Adrenal gland (tissue), 5 donors: ENCODE measurements at regions not wholly inside any gene's neighbourhood (a gene's known extent, or its start where the extent isn't known, plus 50 kb on each side); places are given as distances from the start of the nearest gene placed in this dataset.

ENCODE experiments used
- CTCF ChIP-seq, 6 experiments: fragments of 450-650 bp in 4 of 6; fragments of 200-600 bp in 2 of 6; sonication (generic) in 1 of 6; IDR thresholded peaks; 1 replicate in 5 of 6; 2 replicates in 1 of 6; pipeline versions ENCODE4 v1.5.1 to v1.8.0; 2016 to 2021; ENCODE audit warnings: antibody characterized with exemption in 6 of 6, mild to moderate bottlenecking in 2 of 6, moderate library complexity in 1 of 6
- POLR2A ChIP-seq, 2 donors: fragments of 450-650 bp; IDR thresholded peaks; one replicate each; pipeline ENCODE4 v1.6.1; 2017; ENCODE audit warnings: antibody characterized with exemption in 2 of 2, mild to moderate bottlenecking in 2 of 2, moderate library complexity in 1 of 2
- donor health status: DM: no; HTN: no; CAD: no.

- TF ChIP-seq POLR2A (IDR thresholded peaks at IDR 0.05): no peak
- TF ChIP-seq CTCF (IDR thresholded peaks at IDR 0.05): no peak
Measured at GRCh38 chr7:68185631-68186456, 1189.2 kb downstream of the TYW1 start.
